Left forelimb (tissue), 1 donor: ENCODE measurements at regions not wholly inside any gene's neighbourhood (a gene's known extent, or its start where the extent isn't known, plus 50 kb on each side); places are given as distances from the start of the nearest gene placed in this dataset.
"Not testable (repeated sequence)": the region's sequence is repeated elsewhere in the genome, so short reads cannot be mapped to it uniquely, and the experiment has no call there.

Experiments
- DNase-seq: peaks from one replicate; pipeline ENCODE4 v3.0.0-alpha.2; 2018; ENCODE audit warnings: low spot score

GRCh38 chr7:91780521-91780920 is 100.0 kb downstream of the MTERF1 start:
- DNase-seq: no peak

DNA sequence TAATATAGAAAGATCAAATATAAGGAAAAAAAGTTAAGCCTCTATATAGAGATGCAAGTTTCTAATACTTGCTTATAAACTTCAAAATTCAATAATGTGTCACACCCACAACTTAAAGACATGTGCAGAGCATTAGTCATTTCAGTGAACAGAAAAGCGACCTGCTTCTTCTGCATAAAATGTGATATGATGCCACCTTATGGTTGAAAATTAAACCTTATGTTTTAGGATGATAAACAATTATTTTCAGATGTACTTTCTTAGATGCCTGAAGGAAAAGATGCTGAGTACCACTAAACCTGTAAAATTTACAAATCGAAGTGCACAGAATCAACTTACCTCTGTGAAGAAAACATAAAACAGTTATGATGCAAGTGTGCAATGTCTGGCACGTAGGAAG is 96.0 kb downstream of the MTERF1 start:
- no peak for DNase-seq

DNA sequence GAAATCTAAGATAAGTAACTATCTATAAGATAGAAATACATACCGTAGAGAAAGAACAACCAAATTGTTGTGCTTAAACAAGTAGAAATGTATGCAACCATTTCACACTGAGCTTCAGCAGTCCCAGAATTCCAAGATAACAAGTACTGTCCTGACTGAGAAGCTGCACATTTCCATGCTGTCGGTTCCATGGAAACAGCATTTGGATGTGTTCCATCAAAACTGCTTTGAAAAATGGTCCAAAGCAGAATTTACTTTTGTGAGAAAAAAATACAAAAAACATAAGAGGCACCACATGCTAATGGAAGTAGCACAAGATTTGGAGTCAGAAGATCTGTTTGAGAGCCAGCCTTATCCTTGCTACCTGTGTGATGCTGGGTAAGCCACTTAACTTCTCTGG is 92.6 kb downstream of the MTERF1 start:
- DNase-seq: no peak

- DNase-seq: no peak
Measured at GRCh38 chr7:91789086-91789485, 91.4 kb downstream of the MTERF1 start.

DNA sequence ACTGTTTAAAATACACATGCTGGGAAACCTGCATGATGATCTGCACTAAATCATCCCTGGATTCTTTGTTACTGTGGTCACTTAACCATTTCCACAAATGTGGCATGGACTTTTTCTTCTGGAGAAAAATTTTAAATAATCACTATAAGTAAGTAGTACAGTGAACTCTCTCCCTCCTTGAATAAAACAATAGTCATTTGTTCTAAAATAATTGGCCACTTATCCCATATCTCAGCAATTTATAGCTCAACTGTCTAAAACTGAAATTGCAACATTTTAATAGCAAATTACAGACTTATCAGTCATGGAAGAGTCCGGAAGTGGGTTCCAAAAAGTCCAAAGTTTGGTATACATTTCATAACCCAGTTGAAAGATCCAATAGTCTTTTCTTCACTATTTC is 90.9 kb downstream of the MTERF1 start:
- DNase-seq: no peak

DNA sequence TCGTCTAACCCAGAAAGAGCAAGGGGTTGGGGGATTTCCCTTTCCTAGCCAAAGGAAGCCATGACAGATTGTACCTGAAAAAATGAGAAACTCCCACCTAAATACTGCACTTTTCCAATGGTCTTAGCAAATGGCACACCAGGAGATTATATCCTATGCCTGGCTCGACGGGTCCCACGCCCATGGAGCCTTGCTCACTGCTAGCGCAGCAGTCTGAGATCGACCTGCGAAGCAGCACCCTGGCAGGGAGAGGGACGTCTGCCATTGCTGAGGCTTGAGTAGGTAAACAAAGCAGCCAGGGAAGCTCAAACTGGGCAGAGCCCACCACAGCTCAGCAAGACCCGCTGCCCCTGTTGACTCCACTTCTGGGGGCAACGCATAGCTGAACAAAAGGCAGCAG is 89.9 kb downstream of the MTERF1 start:
- DNase-seq: not testable (repeated sequence)

DNA sequence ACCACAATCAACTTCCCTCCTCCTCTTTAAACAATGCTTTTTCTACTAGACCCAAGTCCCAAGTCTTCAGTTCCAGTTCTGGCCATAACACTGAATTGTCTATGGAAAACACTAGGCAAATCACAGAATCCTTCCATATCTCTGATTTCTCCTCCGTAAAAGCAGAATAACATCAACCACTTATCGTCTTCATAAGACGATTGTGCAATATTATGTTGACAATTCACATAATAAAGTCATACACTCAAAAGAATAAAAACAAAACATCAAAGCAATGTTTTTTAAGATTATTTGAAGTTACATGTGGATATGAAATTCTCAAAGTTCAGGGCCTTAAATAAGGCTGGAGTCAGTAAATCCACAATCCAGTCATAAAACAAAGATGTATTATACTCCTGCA is 84.4 kb downstream of the MTERF1 start:
- no peak for DNase-seq

GRCh38 chr7:91798425-91798824 is 82.1 kb downstream of the MTERF1 start:
- no peak for DNase-seq

DNA sequence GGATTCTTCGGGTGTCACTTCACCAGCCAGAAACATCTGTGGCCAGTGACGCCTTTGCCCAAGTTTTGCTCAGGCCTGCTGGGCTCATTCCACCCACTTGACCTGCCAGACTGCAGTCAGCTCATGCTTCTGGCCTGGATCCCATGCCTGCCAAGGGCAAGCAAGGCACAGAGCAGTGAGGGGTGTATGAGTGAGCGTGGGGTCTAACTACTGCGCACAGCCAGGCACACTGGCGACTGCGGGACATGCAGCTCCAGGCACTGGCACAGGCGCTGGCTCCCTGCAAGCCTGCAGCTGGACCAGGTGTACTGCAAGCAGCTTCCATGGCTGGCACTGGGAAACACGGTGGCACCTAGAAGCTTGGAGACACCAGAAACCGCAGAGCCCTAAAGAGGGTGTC is 80.1 kb downstream of the MTERF1 start:
- DNase-seq: no peak

DNA sequence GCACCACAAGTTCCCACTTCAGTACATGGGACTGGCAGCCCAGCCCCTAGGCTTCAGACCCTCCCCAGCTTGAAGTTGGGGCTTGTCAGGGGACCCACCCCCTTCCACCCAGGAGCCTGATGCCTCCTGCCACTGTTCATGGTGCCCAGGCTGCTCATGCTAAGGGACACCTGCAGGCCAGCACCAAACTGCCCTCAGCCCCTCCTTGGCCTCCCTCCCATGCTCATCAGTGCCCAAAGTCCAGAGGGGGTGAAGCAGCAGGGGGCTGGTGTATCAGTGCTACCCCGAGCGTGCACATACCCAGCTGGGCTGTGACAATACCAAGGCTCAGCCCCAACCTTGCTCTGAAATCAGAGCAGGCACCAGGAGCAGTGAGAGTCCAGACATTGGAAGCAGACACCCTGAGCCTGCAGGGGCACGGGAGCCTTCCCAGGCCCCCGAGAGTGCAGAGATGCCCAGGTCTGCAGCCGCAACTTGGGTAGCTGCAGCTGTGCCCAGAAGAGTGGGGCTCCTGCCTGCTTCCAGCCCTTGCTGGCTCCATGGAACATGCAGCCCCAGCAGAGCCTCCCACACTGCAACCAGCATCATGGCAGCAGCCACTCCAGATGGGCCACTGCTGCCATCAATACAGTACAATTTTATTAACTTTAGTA is 79.0 kb downstream of the MTERF1 start:
- no peak for DNase-seq

DNA sequence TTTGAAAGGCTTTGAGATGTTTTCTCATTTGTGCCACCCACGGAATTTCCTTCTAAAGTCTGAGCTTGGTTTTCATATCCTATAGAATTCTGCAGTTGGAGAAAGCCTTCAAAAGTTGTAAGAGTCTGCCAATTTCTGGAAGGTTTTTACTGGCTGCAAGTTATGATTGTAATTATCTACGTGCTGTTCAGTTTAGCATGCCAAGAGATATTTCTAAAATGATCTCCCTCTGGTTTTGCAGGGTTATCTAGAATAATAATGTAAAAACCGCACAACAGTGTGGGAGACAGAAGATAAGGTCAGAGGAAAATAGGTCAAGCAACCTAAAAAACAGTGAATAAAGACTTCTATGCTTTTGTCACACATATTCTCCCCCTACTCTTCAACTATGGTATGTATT is 69.3 kb downstream of the MTERF1 start:
- DNase-seq: no peak

- DNase-seq: no peak
Measured at GRCh38 chr7:91811641-91812040, 68.9 kb downstream of the MTERF1 start.

- no peak for DNase-seq
Measured at GRCh38 chr7:91812388-91812787, 68.1 kb downstream of the MTERF1 start.

GRCh38 chr7:91814189-91814588 is 66.3 kb downstream of the MTERF1 start:
- DNase-seq: no peak
